PFSK-1 (cell line): ENCODE measurements at regions not wholly inside any gene's neighbourhood (a gene's known extent, or its start where the extent isn't known, plus 50 kb on each side); places are given as distances from the start of the nearest gene placed in this dataset.

Source experiments
- FOXP2 ChIP-seq: optimal IDR thresholded peaks from 2 replicates; pipeline ENCODE3; 2011; ENCODE audit warnings: borderline replicate concordance, control low read depth, inconsistent platforms; ENCODE audit not compliant: insufficient read depth; ENCODE audit errors: extremely low read length, extremely low read depth
- POLR2AphosphoS5 ChIP-seq: IDR thresholded peaks from 2 replicates; pipeline ENCODE4 v1.6.1; 2012; ENCODE audit warnings: low read depth, mild to moderate bottlenecking, control low read depth, low read length, moderate library complexity
- SIN3A ChIP-seq: IDR thresholded peaks from 2 replicates; pipeline ENCODE4 v1.6.1; 2012; ENCODE audit warnings: mild to moderate bottlenecking, low read length, moderate library complexity, borderline replicate concordance; ENCODE audit not compliant: insufficient read depth
- TAF1 ChIP-seq: IDR thresholded peaks from 2 replicates; pipeline ENCODE4 v1.6.1; 2012; ENCODE audit warnings: low read length, control low read depth, borderline replicate concordance; ENCODE audit not compliant: insufficient read depth
- TF ChIP-seq, protein P1 (sequence below), 2 experiments: IDR thresholded peaks; 2 replicates each; pipeline versions ENCODE4 v1.6.1 to v1.8.0; 2011 to 2012; ENCODE audit warnings: low read depth in 2 of 2, low read length in 2 of 2, control low read depth in 1 of 2, inconsistent platforms in 1 of 2, mild to moderate bottlenecking in 1 of 2, moderate library complexity in 1 of 2; ENCODE audit not compliant: insufficient read depth in 1 of 2

DNA sequence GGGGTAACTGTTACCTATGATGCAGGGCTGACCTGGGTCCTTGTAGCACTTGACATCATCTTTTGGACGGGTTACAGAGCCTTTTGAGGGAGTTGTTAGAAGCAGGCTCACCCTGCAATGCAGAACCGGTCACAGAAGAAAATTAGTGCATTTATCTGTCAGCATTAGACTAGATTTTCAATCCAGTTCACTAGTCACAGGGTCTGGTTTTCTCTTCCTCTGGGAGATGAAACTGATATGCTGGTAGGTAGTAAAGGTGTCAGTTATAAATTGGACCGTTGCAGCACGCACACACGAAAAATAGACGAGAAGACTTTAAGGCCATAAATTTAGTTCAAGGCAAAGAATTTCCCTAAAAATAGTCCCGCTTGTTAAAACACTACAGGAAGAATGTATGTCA, 532.3 kb upstream of the ATP11B start:
- TF ChIP-seq POLR2AphosphoS5 (no peak), TAF1 (no peak), FOXP2 (no peak), SIN3A (no peak)
- TF ChIP-seq, protein P1, sequence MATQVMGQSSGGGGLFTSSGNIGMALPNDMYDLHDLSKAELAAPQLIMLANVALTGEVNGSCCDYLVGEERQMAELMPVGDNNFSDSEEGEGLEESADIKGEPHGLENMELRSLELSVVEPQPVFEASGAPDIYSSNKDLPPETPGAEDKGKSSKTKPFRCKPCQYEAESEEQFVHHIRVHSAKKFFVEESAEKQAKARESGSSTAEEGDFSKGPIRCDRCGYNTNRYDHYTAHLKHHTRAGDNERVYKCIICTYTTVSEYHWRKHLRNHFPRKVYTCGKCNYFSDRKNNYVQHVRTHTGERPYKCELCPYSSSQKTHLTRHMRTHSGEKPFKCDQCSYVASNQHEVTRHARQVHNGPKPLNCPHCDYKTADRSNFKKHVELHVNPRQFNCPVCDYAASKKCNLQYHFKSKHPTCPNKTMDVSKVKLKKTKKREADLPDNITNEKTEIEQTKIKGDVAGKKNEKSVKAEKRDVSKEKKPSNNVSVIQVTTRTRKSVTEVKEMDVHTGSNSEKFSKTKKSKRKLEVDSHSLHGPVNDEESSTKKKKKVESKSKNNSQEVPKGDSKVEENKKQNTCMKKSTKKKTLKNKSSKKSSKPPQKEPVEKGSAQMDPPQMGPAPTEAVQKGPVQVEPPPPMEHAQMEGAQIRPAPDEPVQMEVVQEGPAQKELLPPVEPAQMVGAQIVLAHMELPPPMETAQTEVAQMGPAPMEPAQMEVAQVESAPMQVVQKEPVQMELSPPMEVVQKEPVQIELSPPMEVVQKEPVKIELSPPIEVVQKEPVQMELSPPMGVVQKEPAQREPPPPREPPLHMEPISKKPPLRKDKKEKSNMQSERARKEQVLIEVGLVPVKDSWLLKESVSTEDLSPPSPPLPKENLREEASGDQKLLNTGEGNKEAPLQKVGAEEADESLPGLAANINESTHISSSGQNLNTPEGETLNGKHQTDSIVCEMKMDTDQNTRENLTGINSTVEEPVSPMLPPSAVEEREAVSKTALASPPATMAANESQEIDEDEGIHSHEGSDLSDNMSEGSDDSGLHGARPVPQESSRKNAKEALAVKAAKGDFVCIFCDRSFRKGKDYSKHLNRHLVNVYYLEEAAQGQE (IDR thresholded peaks at IDR 0.05; ENCODE audit: insufficient read depth in 1 of 2, low read depth in 2 of 2, low read length in 2 of 2), result no peak

DNA sequence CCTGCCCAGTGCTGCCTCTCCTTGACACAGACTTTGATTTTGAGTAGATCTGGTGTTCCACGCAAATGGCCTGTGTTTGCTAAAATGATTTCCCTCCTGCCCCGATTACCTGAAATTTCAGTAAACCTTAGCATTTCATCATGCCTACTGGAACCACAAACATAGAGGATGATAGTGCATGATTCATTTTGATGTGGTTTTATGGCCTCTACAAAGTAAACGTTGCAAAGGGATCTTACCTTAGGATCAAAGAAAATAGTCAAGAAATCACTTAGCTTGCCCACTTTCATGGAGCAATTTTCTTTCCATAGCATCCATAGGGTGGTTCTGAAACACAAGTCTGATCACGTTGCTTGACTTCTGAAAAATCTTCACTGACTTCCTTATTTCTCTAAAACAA, 524.6 kb upstream of the ATP11B start:
- TF ChIP-seq SIN3A, result no peak
- no peak for TF ChIP-seq FOXP2
- no peak for TF ChIP-seq TAF1
- no peak for TF ChIP-seq POLR2AphosphoS5
- TF ChIP-seq, protein P1 (IDR thresholded peaks at IDR 0.05; ENCODE audit: insufficient read depth in 1 of 2, low read depth in 2 of 2, low read length in 2 of 2), result no peak

DNA sequence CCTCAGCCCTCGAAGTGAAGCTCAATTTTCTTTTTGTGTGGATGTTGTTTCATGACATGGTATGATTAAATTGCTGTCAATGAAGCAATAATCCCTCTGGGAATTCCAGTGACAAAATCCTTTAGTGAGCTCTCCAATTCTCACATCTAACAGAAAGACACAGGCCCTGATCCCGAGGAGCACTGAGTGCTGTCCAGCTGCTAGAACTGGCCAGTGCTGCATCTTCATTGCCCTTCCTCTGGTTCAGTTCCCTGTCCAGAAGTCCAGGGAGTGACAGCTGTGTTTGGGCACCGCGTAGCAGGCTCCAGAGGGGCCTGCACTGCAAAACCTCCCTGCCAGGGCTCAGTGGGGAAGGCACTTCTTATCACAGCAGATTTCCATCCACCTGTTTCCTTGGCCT, 516.8 kb upstream of the ATP11B start:
- TF ChIP-seq, protein P1 (IDR thresholded peaks at IDR 0.05; ENCODE audit: insufficient read depth in 1 of 2, low read depth in 2 of 2, low read length in 2 of 2), result peak; percentile 64 to 85
- TF ChIP-seq SIN3A, result no peak

DNA sequence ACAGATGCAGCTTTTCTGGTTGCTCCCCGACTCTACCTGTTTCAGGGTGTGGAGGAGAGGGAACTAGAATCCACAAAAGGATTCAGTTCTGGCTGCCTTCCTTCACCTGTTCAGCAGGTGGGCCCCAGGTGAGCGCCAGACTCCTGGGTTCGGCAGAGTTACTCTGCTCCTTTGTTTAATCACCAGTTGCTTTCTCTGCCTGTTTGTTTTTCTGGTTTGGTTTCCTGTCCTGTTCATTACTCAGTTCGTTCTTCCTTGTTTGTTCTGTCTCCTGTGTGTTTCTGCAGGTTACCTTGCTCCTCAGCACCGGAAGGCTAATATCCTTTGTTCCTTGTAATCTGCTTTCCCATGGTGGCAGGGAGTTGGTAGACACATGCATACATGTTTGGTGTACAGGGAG, 508.5 kb upstream of the ATP11B start:
- no peak for TF ChIP-seq POLR2AphosphoS5
- TF ChIP-seq SIN3A, result no peak
- TF ChIP-seq FOXP2, result no peak
- TF ChIP-seq, protein P1 (IDR thresholded peaks at IDR 0.05; ENCODE audit: insufficient read depth in 1 of 2, low read depth in 2 of 2, low read length in 2 of 2), result no peak
- TF ChIP-seq TAF1, result no peak

DNA sequence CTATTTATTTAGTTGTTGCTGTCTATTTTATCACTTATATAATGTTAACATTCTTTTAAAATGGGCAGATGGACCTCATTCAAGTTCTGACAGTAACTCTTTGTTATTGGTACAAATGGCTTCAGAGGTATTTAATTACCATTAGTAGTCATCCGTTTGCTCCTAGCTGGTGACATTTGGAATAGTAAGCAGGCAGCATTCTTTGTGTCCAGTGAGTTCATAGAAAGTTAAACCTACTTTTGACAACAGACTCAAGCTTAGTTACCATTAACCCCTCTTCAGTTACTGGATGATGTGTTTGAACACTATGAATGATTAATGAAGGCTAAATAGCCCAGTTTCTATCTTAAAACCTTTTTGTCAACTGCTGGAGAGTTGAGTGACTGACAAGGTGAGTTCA, 500.7 kb upstream of the ATP11B start:
- TF ChIP-seq TAF1 (no peak), POLR2AphosphoS5 (no peak)
- TF ChIP-seq, protein P1 (IDR thresholded peaks at IDR 0.05; ENCODE audit: insufficient read depth in 1 of 2, low read depth in 2 of 2, low read length in 2 of 2), result no peak
